HG02798 (cell line): ENCODE measurements at regions not wholly inside any gene's neighbourhood (a gene's known extent, or its start where the extent isn't known, plus 50 kb on each side); places are given as distances from the start of the nearest gene placed in this dataset.

Source experiments
- ATAC-seq: cut with Tn5 transposase; IDR thresholded peaks from one replicate; pipeline ENCODE4 v1.9.1; 2021; ENCODE audit warnings: mild to moderate bottlenecking; ENCODE audit not compliant: unreplicated experiment, poor library complexity

DNA sequence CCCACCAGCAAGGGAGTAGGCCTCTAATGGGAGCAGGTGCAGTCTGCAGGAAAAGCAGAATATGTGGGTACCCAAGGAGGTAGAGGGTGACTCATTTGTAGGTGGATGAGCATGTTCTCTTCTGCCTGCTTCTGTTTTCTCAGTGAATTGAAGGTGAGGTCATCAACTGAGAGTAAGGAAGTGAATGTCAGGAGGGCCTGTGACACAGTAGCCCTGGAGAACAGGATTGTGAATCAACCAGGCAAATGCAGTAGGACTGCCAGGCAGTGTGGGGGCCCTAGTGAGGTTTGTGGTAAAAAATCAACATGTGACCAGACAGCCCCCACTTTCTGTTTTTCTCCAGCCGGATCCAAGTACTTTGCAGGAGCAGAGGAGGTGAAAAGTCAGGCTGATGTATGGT, 150.5 kb upstream of the SOX9 start:
- ATAC-seq, result peak; percentile 75

DNA sequence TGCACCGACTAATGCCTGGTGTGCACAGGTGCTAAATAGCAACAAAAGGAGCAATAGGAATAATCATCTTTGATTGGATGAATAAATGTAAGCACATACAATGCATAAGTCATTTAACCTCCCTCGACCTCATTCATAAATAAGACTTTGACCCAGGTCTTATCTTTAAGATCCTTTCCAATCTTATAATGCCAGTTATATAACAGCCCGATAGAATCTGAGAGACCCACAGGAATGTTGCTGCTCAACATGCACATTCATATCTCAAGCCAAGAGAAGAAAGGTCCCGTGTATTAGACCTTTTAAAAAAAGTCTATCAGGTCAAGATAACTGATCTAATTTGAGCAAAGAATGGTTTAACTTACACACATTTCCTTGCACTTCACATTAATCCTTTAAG, 146.8 kb upstream of the SOX9 start:
- ATAC-seq, result no peak

DNA sequence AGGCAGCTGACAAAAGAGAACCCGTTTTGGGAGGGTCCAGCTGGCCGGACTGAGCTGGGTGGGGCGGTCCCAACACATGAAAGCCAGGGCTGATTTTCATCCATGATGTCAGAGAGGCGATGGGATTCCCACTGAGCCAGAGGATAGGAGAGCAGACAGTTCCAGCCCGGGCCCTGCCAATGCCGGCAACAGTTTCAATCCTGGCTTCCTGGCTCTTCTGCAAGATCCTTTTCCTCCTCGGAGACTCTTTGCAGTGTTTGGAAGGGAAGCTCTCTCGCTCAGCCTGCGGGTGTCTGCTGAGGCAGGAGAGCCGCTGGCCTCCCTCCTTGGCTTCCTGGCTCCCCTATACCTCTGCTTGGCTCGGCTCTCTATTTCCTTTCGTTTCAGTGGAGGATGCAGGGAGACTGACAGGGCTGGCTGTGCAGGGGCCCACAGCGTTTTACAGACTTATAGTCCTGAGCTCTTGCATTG, 145.5 kb upstream of the SOX9 start:
- ATAC-seq, result no peak

DNA sequence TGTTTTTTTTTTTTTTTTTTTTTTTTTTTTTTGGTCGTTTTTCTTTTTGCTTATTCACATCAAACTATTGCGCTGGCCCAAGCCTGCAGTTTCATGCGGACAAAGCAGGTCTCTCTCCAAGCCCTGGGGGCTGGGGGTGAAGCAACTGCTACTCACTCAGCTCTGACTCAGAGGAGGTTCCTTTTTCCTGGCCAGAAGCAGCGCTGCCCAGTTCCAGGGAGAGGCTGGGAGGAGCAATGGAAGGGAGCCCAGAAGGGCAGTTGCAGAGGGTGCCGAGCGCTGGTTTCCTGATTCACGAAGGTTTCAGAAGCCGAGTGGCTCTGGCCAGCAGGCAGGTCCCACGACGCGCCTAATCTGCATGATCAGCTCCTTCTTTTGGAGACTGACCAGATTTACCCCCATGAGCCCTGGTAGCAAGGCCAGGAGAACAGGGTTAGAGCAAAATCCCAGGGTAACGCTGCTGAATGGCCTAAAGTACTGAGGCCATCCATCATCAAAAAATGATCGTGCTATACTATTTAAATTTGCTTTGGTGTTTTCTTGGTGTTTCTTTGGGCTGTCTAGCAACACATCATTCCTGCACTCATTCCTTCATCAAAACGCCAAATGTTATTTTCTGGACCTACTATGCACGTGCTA, 144.7 kb upstream of the SOX9 start:
- no peak for ATAC-seq

DNA sequence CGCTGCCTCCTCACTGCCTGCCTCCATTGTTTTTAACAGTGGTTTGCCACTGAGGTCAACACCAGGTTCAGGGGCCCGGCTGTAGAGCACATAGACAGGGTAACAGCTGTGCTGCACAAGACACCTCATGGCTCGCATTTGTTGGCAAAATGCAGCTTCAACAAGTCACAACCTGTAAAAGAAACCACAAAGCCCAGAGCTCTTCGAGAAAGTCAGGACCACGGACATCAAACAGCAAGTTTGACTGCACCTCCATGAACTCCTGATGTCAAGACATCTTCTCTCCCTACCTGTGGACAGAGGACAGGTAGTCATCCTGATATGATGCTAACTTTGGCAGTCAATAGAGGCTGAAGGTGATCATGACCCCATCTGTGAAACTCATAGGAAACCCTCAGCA, 142.4 kb upstream of the SOX9 start:
- no peak for ATAC-seq

DNA sequence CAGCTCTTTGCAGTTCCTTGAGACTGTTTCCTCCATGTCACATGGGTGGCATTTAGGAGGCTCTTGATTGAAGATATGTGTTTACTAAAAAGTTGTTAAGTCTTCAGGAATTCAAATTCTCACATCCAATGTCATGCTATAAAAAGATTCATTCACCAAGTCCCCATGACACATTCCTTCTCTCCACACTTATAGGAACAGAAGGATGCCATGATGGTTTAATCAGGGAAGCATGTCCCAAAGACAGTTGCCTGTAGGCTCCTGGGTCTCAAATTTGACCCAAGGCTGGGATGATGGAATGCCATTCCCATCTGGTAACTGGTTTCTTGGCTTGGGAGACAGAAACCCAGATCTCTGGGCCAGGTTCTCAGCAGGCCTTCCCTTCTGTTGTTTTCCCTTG, 140.6 kb upstream of the SOX9 start:
- ATAC-seq, result no peak

DNA sequence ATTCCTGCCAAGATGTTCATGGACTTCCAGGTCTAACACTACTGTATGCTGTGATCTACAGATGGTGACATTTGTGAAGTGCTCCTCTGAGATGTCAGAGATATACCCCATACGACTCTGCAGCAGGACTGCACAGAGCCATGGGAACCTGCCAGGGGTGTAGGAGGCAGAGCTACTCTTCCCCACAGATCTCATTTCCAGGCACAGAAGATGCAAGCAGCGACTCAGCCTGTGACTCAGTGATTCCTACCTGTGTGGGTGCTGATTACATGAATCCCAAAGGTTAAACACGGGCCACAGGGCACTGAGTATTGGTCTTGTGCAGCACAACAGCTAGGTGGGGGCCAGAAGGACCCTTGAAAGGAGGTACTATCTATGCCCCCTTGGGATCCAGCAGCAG, 137.0 kb upstream of the SOX9 start:
- no peak for ATAC-seq

DNA sequence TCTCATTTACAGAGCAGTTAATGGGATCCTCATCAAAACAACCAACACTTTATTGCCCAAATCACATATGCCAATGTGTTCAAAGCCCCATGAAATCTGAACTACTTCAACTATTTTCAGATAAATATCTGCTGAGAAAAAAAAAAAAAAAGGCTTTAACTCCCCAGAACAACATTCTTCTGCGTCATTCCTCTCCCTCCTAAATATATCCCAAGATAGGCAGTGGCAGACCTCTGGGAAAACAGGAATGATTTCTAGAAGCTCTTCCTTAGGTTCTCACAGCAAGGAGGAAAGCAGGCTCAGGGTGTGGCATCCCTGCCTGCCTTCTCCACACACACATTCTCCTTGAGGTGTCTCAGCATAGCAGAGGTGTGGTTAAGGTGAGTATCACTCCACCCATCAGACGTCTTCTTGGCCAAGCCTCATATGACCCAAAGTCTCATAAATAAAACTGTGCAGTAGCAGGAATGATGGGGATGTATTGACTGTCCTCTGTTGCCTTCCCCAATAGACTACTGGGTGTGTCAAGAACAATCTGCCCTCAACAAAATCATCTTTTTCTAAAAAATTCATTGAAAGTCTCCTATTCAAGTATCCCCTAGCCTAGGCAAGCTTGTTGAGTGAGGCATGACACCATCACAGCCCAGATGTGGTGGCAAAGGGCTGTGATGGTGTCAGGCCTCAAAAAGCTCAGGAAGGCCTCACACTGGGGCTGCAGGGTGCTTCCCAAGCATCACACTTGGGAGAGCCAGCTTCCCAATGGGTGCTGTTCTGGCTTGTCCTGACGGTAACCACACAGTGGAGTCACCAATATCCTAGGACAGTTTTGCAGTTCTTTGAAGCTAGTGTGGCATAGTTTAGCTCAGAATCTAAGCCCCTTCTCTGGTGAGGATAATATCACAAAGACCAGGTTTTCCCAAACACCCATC, 135.4 kb upstream of the SOX9 start:
- no peak for ATAC-seq

DNA sequence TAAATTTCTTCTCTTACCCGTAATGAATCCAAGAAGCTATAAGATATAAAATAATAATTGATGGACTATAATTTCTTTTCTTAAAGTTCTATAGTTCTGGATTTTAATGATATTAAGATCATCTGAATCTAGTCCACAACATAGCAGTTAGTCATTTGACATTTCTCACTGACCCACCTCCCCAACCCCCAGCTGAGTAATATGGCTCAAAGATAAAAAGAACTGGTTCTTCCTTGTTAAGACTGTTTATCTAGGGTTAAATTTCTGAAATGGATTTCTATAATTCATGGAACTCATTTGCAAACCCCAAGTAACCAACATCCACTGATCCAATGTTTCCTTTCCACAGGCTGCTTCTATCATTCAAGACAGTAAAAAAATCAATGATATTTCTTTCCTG, 133.9 kb upstream of the SOX9 start:
- ATAC-seq, result no peak

DNA sequence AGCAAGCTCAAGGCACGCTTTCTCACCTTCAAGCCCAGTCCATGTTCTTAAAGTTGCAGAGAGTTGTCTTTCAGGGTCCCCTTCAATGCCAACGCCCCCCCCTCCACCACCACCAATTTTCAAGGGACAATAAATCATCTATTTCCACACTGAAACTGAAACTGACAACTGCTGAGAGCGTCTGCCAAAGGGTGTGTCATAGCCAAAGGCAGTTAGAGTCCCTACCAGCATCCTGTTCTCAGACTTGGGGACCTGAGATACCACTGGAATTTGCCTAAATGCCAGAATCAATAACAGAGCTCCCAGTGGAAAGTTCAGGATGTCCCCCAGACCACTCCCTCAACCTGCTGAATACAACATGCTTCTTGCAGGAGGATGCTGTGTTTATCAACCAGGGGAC, 133.2 kb upstream of the SOX9 start:
- ATAC-seq, result peak; percentile 42

DNA sequence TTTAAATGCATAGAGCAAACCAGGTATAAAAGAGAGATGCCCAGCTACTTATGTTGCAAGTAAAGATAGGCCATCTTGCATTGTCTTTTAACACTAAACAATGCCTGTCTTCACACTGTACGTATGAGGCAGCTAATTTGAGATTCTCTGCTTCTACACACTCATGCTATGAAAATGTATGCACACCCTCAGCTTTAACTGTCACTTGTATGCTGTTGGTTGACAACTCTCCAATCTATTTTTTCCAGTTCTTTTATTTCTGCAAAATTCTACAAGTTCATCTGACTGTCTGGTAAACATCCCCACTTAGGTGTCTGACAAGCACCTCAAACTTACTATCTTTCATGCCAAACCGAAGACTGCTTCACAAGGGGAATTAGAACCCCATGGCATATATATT, 131.7 kb upstream of the SOX9 start:
- no peak for ATAC-seq

DNA sequence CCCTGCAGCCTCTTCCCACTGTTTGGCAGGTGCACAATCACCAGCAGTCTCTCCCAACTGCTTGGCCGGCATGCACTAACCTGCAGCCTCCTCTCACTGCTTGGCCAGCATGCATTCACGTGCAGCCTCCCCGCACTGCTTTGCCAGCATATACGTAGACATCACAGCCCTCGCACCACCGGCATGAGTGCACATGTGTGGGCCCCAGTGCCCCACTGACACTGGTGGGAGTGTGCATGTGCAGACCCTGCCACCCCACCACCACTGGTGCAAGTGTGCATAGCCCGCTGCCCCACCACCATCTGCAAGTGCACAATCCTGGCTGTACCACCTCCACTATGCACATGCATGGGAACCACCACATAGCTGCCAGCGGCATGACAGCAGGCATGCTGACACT, 127.5 kb upstream of the SOX9 start:
- ATAC-seq, result no peak

DNA sequence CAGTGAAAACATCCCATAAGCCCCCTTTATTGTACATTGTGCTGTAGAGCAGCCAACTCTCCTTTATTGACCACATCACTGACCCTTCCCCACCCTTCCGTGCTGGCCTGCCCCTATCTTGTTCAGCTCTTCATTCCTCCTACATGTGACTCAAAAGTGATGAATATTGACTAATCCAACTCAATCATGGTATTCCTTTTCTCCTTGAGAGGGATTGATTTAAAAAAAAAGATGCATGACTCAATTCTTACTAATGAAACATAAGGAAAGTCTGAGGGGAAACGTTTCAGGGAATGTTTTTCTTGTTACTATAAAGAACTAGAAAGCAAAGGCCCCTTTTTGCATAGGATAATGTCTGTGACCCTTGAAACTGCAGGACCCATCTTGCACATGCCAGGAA, 125.2 kb upstream of the SOX9 start:
- ATAC-seq, result no peak

DNA sequence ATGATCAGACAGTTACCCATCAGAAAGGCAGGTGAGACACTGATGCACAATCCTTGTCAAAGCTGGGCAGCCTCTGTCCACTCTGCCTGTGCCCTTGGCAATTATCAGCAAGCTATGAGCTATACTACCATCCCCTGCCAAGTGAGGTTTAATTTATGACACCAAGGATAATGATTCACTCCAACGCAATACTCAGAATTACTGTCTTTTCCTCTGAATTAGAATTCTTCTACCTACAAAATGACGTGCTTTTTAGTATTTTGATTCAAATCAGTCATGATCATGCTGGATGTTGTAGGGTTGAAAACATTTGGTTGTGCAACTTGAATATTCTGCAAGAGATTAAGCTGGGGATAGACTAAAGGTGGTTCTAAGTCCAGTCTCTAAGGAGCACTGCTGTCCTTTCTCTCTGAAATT, 116.8 kb upstream of the SOX9 start:
- ATAC-seq, result no peak

DNA sequence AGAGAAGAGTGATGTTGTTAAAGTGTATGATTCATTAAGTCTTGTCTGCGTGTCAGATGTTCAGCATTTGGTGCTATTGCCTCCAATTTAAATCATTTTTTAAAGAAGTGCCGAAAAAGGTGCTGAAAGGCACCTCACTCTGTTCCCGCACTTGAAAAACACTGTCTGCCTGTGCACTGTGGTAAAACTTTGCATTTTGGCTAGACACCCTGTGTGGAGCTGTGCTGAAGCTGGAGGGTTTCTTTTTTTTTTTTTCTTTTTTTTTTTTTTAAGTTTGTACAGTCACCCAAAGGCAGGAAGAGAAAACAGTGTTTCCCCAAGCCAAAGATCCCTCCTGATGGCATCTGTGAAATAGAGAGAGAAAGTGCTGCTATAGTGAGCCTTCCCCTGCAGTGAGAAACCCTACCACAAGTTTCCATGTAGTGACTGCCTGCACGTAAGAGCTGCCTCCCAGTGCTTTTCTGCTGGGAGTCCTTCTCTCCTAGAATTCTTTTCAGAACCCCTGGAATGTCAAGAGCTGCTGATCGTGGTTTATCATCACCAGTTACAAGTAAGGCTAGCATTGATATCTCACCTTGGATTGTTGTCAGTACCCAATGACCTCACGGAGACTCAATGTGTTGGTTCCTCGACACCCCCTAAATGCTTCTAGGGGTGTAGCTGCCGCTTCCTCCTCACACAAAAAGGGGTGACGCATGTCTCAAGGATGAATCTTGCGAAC, 116.0 kb upstream of the SOX9 start:
- peak; percentile 71 for ATAC-seq

DNA sequence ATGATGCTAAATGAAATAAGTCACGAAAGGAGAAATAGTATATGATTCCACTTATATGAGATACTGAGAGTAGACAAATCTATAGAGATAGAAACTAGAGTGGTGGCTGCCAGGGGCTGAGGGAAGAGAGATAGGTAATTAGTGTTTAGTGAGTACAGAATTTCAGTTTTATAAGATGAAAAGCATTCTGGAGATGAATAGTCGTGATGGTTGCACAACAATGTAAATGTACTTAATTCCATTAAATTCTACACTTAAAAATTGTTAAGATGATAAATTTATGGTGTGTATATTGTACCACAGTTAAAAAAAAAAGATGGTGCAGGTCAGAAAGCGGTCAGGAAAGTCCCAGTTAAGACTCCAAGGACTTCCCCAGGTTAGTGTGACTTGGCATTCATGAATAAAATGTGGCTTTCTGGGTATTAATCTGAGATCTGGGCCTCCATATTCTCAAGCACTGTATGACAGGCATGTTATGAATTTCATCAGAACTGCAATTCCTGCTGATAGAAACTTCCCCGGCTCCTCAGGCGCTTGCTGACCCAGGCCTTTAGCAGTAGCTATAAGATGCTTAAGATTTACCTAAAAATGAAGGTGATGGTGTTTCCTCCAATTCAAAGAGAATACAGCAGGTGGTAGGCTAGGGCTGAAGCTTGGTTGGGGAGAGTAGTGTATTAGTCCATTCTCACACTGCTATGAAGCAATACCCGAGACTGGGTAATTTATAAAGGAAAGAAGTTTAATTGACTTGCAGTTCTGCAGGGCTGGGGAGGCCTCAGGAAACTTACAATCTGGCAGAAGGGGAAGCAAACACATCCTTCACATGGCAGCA, 115.3 kb upstream of the SOX9 start:
- peak; percentile 55 for ATAC-seq

DNA sequence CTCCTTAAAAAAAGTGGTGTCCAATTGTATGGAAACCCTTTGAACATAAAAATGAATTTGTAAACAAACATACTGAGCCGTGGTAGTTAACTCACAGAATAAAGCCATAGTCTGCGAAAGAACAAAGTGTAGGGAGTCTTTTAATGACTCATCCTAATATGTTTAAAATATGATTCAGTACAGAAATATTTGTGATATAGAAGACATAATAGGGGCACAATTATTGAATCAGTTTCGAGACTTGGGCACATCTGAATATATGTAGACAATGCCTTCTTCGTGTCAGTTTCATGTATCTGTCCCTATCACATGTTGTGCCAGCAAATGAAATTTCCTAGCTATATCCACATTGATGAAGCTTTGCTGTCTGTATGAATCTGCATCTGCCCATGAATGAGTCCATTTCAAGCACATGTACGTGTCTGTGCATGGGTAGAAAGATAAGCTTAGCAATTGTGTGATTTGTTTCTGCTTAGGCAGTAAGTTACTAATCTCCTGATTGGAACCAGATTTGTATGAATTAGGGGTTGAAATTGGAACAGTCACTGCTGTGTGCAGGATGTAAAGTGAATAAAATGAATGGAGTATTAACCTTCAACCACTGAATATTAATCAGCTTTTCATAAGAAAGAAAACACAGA, 112.5 kb upstream of the SOX9 start:
- no peak for ATAC-seq

DNA sequence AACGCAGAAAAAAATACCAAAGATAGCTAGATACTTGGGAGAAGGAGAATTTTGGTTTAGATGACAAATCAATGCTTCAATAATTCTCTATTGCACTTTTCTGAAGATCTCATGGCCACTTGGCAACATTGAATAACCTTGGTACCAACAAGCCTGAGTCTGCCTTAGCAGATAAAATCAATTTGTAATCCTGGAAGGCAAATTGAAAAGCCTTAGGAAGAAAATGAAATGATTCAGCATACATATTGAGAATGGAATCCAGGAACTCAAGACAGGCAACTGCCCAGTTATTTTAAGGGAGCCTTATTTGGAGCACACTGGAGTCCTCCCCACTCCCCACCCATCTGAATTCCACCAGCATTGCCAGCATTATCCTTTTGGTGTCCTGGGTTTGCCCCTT, 109.3 kb upstream of the SOX9 start:
- no peak for ATAC-seq

DNA sequence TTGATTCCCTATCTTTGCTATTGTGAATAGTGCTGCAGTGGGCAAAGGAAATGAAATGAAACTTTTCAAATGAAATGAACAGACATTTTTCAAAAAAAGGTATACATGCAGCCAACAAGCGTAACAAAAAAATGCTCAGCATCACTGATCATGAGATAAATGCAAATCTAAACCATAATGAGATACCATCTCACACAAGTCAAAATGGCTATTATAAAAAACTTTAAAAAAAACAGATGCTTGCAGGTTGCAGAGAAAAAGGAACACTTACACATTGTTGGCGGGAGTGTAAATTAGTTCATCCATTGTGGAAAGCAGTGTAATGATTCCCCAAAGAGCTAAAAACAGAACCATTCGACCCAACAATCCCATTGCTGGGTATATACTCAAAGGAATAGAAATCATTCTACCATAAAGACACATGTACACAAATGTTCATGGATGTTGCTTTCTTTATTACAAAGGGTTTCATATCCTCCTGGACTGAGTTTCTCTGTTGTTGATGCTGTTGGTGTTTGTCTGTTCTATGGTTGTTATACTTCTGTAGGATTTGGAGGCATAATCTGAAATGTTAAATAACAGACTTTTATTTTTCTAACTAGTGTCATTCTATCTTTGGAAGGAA, 99.3 kb upstream of the SOX9 start:
- no peak for ATAC-seq
